OCI-LY7 (cell line): ENCODE measurements at regions not wholly inside any gene's neighbourhood (a gene's known extent, or its start where the extent isn't known, plus 50 kb on each side); places are given as distances from the start of the nearest gene placed in this dataset.

ENCODE experiments used
- BruUV-seq: library from RNA; stranded (reverse); fragments of 400-500 nt; replicated peaks from 2 replicates; lab custom pipeline; 2021; lab: Mats Ljungman, UMichigan
- CTCF ChIA-PET: fragments of 300-600 bp; sonication (Branson Sonifier 250); formaldehyde crosslinking; loops from one replicate; lab custom pipeline; 2022; ENCODE audit warnings: antibody characterized with exemption; ENCODE audit not compliant: unreplicated experiment; lab: Charles Lee
- POLR2A ChIA-PET: fragments of 300-600 bp; sonication (Branson Sonifier 250); formaldehyde crosslinking; loops from one replicate; lab custom pipeline; 2022; ENCODE audit warnings: antibody characterized with exemption; lab: Charles Lee
- DNase-seq: peaks from one replicate; pipeline ENCODE4 v3.0.0-alpha.2; 2015; ENCODE audit warnings: low spot score
- H2AFZ ChIP-seq: fragments of 200-600 bp; sonication (generic), shearing (Covaris generic); 2 replicates; pipeline ENCODE4 v1.6.1; 2014; ENCODE audit warnings: mild to moderate bottlenecking, antibody characterized with exemption, low read length, moderate library complexity
- H3K27ac ChIP-seq: fragments of 200-600 bp; sonication (generic); 2 replicates; pipeline ENCODE4 v1.5.1; 2014; ENCODE audit warnings: mixed run types, low read depth, mild to moderate bottlenecking, moderate library complexity, low read length, inconsistent platforms; ENCODE audit not compliant: poor library complexity, severe bottlenecking
- H3K36me3 ChIP-seq: fragments of 200-600 bp; sonication (generic); 2 replicates; pipeline ENCODE4 v1.6.1; 2014; ENCODE audit warnings: mild to moderate bottlenecking, antibody characterized with exemption, low read length, moderate library complexity, mixed read lengths; ENCODE audit not compliant: insufficient read depth
- H3K4me1 ChIP-seq: fragments of 200-600 bp; sonication (generic); 2 replicates; pipeline ENCODE4 v1.5.1; 2014; ENCODE audit warnings: mild to moderate bottlenecking, low read length; ENCODE audit not compliant: insufficient read depth, poor library complexity, severe bottlenecking
- H3K4me2 ChIP-seq: fragments of 200-600 bp; sonication (generic); 2 replicates; pipeline ENCODE4 v1.6.1; 2014; ENCODE audit warnings: mild to moderate bottlenecking, low read length
- H3K4me3 ChIP-seq: fragments of 200-600 bp; sonication (generic); 2 replicates; pipeline ENCODE4 v1.5.1; 2014; ENCODE audit warnings: mild to moderate bottlenecking, low read depth, low read length; ENCODE audit not compliant: poor library complexity, severe bottlenecking
- H3K79me2 ChIP-seq: fragments of 200-600 bp; sonication (generic); 2 replicates; pipeline ENCODE4 v1.6.1; 2016; ENCODE audit warnings: low read depth, mild to moderate bottlenecking, low read length, moderate library complexity, mixed read lengths; ENCODE audit not compliant: insufficient read depth
- H3K9me2 ChIP-seq: fragments of 200-600 bp; sonication (generic); 2 replicates; pipeline ENCODE4 v1.6.1; 2016; ENCODE audit warnings: mild to moderate bottlenecking, low read length, mixed read lengths; ENCODE audit not compliant: insufficient read depth
- H3K9me3 ChIP-seq: fragments of 200-600 bp; sonication (generic); 2 replicates; pipeline ENCODE4 v1.6.1; 2014; ENCODE audit warnings: mild to moderate bottlenecking, mixed run types, low read length, mixed read lengths
- H4K20me1 ChIP-seq: fragments of 200-600 bp; sonication (generic); 2 replicates; pipeline ENCODE4 v1.6.1; 2014; ENCODE audit warnings: mild to moderate bottlenecking, antibody characterized with exemption, low read length, moderate library complexity, mixed read lengths; ENCODE audit not compliant: insufficient read depth
- CTCF ChIP-seq: fragments of 200-600 bp; sonication (generic); conservative IDR thresholded peaks from 2 replicates; pipeline ENCODE4 v1.5.1; 2014; ENCODE audit warnings: mild to moderate bottlenecking, antibody characterized with exemption, low read length, moderate library complexity, mixed read lengths
- EZH2phosphoT487 ChIP-seq: fragments of 200-600 bp; sonication (generic); IDR thresholded peaks from 2 replicates; pipeline ENCODE4 v1.6.1; 2018; ENCODE audit warnings: low read depth, borderline replicate concordance, mild to moderate bottlenecking, mixed run types, antibody characterized with exemption, low read length, moderate library complexity, mixed read lengths
- intact Hi-C: fragments of 100-400 bp; cut with micrococcal nuclease; formaldehyde crosslinking; loops from one replicate; pipeline ENCODE4 v1.10.0; 2022; ENCODE audit not compliant: unreplicated experiment

- H4K20me1 ChIP-seq: no peaks in the 10 kb centered on the region
- H2AFZ ChIP-seq: no peak overlapping the region
- no peaks in the 10 kb centered on the region for H3K4me1 ChIP-seq
- H3K27ac ChIP-seq: no peak overlapping the region
- no peak for TF ChIP-seq EZH2phosphoT487
- no peak for TF ChIP-seq CTCF
- ChIA-PET CTCF (no interaction called here), POLR2A (no interaction called here)
- no peak for DNase-seq
- H3K9me3 ChIP-seq: no peaks in the 10 kb centered on the region
- no peak overlapping the region for H3K4me2 ChIP-seq
- H3K79me2 ChIP-seq: no peaks in the 10 kb centered on the region
- H3K4me3 ChIP-seq: no peak overlapping the region
- no TSS peak for BruUV-seq
- no peaks in the 10 kb centered on the region for H3K36me3 ChIP-seq
- H3K9me2 ChIP-seq: no peaks in the 10 kb centered on the region
- intact Hi-C loops: no loop called here
Measured at GRCh38 chr22:27535452-27535851, 266.1 kb downstream of the MN1 start.

GRCh38 chr22:27537501-27537900, 264.1 kb downstream of the MN1 start:
- no TSS peak for BruUV-seq

GRCh38 chr22:27538666-27539065, 262.9 kb downstream of the MN1 start:
- H3K79me2 ChIP-seq: no peaks in the 10 kb centered on the region
- H3K36me3 ChIP-seq: no peaks in the 10 kb centered on the region
- no peak overlapping the region for H3K4me2 ChIP-seq
- H4K20me1 ChIP-seq: no peaks in the 10 kb centered on the region
- no TSS peak for BruUV-seq
- TF ChIP-seq CTCF (no peak), EZH2phosphoT487 (no peak)
- H3K27ac ChIP-seq: no peak overlapping the region
- ChIA-PET POLR2A (no interaction called here), CTCF (no interaction called here)
- no peaks in the 10 kb centered on the region for H3K9me2 ChIP-seq
- DNase-seq: no peak
- intact Hi-C loops: no loop called here
- no peaks in the 10 kb centered on the region for H3K4me1 ChIP-seq
- H2AFZ ChIP-seq: no peak overlapping the region
- H3K4me3 ChIP-seq: no peak overlapping the region
- H3K9me3 ChIP-seq: no peaks in the 10 kb centered on the region

More at GRCh38 chr22:27537501-27537900, 264.1 kb downstream of the MN1 start:
- H3K79me2 ChIP-seq: no peaks in the 10 kb centered on the region
- no peaks in the 10 kb centered on the region for H4K20me1 ChIP-seq
- POLR2A ChIA-PET: no interaction called here
- no peak for TF ChIP-seq CTCF
- TF ChIP-seq EZH2phosphoT487: no peak
- no peaks in the 10 kb centered on the region for H3K4me1 ChIP-seq
- CTCF ChIA-PET: no interaction called here
- no peaks in the 10 kb centered on the region for H3K36me3 ChIP-seq
- no peak overlapping the region for H3K4me2 ChIP-seq
- intact Hi-C loops: no loop called here
- H2AFZ ChIP-seq: no peak overlapping the region
- H3K27ac ChIP-seq: no peak overlapping the region
- H3K4me3 ChIP-seq: no peak overlapping the region
- H3K9me2 ChIP-seq: no peaks in the 10 kb centered on the region
- no peaks in the 10 kb centered on the region for H3K9me3 ChIP-seq
- no peak for DNase-seq
